ENCODE measurements at regions not wholly inside any gene's neighbourhood (a gene's known extent, or its start where the extent isn't known, plus 50 kb on each side); places are given as distances from the start of the nearest gene placed in this dataset.

DNA sequence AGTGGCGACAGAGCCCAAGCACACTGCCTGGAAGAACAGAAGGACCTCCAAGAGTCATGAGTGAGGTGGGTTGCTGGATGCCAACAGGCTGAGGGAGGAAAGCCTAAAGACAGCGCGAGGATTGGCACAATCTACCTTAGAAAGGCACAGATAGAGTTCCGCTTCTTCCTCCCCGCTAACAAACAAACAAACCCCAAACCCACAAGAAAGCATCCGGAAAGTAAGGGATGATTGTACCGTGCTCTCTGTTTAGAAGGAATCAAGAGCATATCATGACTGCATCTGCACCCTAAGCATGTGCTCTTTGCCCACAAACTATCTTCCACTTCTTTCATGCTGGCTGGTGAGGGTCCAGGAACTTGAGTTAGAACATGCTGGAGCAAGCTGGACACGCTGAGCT, 233.0 kb upstream of the KLF12 start:
- TF ChIP-seq, protein P1, sequence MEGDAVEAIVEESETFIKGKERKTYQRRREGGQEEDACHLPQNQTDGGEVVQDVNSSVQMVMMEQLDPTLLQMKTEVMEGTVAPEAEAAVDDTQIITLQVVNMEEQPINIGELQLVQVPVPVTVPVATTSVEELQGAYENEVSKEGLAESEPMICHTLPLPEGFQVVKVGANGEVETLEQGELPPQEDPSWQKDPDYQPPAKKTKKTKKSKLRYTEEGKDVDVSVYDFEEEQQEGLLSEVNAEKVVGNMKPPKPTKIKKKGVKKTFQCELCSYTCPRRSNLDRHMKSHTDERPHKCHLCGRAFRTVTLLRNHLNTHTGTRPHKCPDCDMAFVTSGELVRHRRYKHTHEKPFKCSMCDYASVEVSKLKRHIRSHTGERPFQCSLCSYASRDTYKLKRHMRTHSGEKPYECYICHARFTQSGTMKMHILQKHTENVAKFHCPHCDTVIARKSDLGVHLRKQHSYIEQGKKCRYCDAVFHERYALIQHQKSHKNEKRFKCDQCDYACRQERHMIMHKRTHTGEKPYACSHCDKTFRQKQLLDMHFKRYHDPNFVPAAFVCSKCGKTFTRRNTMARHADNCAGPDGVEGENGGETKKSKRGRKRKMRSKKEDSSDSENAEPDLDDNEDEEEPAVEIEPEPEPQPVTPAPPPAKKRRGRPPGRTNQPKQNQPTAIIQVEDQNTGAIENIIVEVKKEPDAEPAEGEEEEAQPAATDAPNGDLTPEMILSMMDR (conservative IDR thresholded peaks at IDR 0.05; ENCODE audit: low read depth, low read length), result no peak
- TF ChIP-seq EZH2 (IDR thresholded peaks at IDR 0.05; ENCODE audit: borderline replicate concordance, low read depth, low read length, poor library complexity, severe bottlenecking), result no peak
